Testis (tissue), 2 donors: ENCODE measurements at regions not wholly inside any gene's neighbourhood (a gene's known extent, or its start where the extent isn't known, plus 50 kb on each side); places are given as distances from the start of the nearest gene placed in this dataset.

Experiments used
- POLR2A ChIP-seq: fragments of 450-650 bp; IDR thresholded peaks from one replicate; pipeline ENCODE4 v1.6.1; 2017; ENCODE audit warnings: antibody characterized with exemption, mild to moderate bottlenecking, moderate library complexity
- TF ChIP-seq, protein P1 (sequence below), 3 experiments: fragments of 450-650 bp in 2 of 3; fragments of 200-600 bp in 1 of 3; sonication (generic) in 1 of 3; IDR thresholded peaks; one replicate each; pipeline ENCODE4 v1.5.1; 2016 to 2019; ENCODE audit warnings: antibody characterized with exemption in 3 of 3, mild to moderate bottlenecking in 2 of 3, moderate library complexity in 1 of 3

DNA sequence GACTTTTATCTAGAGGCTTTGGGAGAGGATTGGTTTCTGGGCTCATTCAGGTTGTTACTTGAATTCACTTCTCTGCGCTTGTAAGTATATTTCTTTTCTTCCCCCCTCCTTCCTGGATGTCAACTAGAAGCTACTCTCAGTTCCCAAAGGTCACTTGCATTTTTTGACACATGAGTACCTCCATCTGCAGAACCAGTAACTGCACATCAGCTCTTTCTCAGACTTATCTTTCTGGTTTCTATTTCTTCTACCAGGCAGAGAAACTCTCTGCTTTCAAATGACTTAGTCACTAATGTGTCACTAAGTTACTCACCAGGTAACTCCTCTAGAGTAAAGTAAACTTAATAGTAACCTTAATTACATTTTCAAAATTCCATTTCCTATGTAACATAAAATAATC, 773.0 kb upstream of the LUZP2 start:
- TF ChIP-seq, protein P1, sequence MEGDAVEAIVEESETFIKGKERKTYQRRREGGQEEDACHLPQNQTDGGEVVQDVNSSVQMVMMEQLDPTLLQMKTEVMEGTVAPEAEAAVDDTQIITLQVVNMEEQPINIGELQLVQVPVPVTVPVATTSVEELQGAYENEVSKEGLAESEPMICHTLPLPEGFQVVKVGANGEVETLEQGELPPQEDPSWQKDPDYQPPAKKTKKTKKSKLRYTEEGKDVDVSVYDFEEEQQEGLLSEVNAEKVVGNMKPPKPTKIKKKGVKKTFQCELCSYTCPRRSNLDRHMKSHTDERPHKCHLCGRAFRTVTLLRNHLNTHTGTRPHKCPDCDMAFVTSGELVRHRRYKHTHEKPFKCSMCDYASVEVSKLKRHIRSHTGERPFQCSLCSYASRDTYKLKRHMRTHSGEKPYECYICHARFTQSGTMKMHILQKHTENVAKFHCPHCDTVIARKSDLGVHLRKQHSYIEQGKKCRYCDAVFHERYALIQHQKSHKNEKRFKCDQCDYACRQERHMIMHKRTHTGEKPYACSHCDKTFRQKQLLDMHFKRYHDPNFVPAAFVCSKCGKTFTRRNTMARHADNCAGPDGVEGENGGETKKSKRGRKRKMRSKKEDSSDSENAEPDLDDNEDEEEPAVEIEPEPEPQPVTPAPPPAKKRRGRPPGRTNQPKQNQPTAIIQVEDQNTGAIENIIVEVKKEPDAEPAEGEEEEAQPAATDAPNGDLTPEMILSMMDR (IDR thresholded peaks at IDR 0.05): no peak
- no peak for TF ChIP-seq POLR2A
